Stimulated activated CD8-positive, alpha-beta memory T cell treated with anti-CD3 and anti-CD28 coated beads, Interleukin-4, amount 100 ng/mL, for 48 hours (primary cell): ENCODE measurements at regions not wholly inside any gene's neighbourhood (a gene's known extent, or its start where the extent isn't known, plus 50 kb on each side); places are given as distances from the start of the nearest gene placed in this dataset.

Experiments used
- DNase-seq: peaks from one replicate; pipeline ENCODE4 v3.0.0-alpha.2; 2020

GRCh38 chr2:21254170-21254965 lies 130.6 kb downstream of the TDRD15 start:
- DNase-seq = no peak

DNA sequence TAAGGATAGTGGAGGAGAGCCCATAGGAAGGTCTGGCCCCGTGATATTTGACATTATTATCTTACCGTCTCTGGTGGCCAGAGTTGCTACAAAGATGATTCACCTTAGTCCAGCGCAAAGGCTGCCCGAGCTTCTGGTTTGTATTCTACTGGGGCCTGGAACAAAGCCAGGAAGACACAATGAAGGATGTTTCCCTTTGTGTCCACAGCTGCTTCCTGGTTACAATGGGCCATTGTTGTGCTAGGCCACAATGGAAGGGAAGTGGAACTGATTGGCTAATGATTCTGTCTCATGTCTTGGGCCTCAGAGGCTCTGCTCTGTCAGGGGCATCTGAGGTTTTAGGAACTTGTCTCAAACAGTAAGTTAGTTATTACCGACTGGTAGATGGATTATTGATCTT lies 132.2 kb downstream of the TDRD15 start:
- no peak for DNase-seq

- no peak for DNase-seq
These were observed 133.9 kb downstream of the TDRD15 start for GRCh38 chr2:21257621-21258020.

GRCh38 chr2:21258082-21258481 lies 134.3 kb downstream of the TDRD15 start:
- no peak for DNase-seq

DNA sequence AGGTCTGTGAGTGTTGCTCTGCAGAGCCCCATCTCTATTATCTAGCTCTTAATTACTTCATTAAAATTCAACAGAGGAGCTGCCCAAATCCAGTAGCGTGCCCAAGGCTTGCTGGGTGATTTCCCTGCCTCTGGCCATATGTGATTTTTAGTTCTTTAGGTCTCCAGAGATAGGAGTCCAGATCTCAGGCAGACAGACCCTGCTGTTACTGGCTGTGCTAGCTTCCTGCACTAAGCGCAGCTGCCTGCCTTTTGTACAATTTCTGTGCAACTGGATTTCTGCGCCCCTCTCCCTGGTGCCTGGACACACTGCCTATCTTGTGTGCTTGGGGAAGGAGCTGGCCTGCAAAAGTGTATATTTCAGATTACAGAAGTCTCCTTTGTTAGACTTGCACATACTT lies 136.5 kb downstream of the TDRD15 start:
- DNase-seq = no peak

DNA sequence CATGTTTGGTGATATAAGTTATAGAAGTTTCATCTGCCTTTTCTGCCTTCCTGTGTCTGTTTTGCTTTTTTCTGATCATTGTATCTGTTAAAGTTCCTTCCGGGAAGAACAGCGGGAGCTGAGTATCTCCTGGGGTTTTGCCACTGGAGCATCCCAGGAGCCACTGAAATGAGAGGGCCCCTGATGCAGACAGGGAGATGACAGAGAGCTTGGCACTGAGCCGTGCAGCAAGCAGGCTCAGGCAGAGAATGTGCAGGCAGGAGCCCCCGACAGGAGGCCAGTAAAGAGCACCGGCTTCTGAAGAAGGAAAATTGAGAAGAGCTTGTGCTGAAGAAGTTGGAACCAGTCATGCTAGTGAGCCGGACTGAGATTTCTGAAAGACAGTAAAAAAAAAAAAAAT lies 137.8 kb downstream of the TDRD15 start:
- DNase-seq = no peak

- no peak for DNase-seq
These were observed 138.7 kb downstream of the TDRD15 start for GRCh38 chr2:21262426-21262940.

GRCh38 chr2:21263622-21264021 lies 139.9 kb downstream of the TDRD15 start:
- DNase-seq = no peak

GRCh38 chr2:21265752-21266151 lies 142.0 kb downstream of the TDRD15 start:
- DNase-seq = no peak

DNA sequence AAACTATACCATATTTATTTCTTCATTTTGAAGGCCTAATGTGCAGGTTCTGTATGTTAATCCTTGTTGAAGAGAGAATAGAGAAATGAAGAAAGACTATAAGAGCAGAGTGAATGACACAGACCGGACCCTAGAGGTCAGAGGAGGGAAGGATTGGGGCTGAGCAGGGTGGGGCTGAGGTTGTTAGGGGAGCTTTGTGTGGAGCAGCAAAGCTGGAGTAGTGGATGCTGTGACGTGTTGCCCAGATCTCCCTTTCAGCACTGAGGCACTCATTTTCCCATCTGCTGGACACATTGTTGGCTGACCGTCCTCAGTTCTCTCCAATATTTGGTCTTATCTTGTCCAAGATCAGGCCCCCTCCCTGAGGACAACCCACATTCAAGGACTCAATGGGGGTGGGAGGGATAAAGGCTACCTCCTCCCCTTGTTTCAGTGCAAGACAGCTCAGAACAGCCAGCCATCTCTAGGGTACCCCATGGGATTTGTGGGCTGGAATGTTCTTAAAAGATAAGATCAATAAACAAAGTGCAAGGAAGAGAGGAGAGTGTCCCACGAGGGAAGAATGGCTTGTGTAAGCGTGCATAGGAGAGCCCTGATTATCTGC lies 143.6 kb downstream of the TDRD15 start:
- no peak for DNase-seq

DNA sequence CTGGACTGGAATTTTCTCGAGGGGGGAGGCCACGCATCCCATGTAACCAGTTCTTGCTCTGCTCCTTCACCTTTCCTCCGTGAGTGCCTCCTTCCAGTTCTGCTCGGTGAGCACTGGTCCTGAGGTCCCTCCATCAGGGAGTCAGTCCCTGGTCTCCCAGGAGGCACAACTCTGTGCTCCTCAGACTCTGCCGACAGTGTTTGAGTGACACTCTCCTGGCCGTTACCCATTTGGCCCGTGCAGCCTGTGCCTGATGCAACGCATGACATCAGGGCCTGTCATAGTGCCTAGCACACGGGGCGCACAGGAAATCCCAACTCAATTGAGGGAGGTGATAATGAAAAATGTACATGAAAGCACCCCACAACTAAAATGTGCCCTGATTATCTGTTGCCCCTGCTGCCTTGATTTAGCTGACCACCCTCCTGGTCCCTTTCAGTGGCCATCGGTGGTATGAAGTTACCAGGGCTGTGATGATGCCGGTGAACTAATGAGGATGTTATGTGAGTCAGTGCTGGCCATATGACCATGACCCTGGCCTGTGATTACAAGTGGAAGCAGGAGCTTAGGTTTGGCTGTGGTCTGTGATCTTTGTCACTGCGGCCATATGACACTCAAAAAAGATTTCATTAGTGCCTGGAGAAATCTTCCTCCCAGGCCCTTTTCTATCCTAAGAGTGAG lies 144.6 kb downstream of the TDRD15 start:
- DNase-seq = no peak

DNA sequence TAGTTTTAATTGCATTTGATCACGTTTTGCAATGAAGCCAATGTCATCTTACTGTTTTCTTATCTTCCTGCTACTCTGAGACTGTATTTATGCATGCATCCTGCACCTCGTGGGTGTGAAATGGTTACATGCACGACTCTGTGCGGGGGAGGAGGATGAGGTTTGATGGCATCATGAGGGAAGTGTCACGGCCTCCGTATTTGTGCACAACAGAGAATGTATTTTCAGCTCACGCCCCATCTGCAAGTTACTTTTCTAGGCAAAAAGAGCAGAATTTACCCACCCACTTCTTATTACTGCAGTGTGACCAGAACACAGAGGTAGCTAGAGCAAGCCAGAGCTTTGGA lies 145.1 kb downstream of the TDRD15 start:
- no peak for DNase-seq

DNA sequence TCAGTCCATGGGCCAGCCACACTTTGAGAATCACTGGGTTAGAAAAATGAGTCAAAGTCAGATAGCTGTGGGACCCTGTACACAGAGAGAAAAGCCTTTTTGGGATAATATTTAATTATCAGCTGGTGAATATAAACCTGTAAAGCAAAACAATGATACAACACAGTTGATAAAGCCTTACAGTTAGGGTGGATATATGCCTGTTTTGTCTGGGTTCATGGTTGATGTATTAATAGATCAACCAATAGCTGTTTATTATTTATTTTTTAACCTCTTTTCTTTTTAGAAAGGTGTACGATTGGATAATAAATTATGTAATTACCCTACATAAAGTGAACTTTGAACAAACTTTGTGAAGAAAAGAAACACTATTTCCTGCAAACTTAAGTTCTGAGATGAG lies 145.6 kb downstream of the TDRD15 start:
- DNase-seq = no peak

DNA sequence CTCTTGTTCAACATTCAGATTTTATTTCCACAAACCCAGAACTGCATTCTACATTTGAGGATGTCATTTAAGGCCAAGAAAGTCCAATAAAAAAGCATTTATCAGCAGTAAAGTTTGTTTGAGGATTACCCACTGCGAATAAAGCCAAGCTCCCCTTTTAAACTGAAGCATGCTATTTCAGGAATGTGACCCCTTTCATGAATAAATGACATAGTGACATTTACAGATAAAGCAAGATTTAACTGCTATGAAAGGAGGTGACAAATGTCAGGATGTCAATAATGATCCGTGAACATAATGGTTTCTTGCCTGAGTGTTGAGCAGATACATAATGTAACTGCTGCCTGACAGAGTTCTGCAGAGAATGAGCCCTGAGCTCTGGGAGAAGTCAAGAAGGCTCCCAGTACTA lies 146.3 kb downstream of the TDRD15 start:
- no peak for DNase-seq

GRCh38 chr2:21270708-21271122 lies 146.9 kb downstream of the TDRD15 start:
- no peak for DNase-seq

DNA sequence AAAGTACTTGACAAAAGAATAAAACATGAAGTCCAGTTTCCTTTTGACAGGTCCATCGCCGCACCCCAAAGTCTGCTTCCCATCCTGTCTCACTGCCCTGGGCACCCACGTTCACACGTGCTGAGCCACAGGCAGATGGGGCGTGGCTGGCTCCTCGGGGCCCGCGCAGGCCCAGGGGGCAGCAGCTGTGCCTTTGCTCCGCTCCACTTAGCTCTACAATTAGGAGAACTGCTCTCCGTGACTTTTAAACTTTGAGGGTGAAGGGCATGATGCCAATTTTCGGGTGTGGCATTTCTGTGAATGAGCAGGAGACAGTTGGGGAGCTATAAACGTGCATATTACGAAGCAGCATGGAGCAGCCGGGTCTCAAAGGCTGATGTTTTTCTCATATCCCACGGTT lies 152.4 kb downstream of the TDRD15 start:
- DNase-seq = no peak

DNA sequence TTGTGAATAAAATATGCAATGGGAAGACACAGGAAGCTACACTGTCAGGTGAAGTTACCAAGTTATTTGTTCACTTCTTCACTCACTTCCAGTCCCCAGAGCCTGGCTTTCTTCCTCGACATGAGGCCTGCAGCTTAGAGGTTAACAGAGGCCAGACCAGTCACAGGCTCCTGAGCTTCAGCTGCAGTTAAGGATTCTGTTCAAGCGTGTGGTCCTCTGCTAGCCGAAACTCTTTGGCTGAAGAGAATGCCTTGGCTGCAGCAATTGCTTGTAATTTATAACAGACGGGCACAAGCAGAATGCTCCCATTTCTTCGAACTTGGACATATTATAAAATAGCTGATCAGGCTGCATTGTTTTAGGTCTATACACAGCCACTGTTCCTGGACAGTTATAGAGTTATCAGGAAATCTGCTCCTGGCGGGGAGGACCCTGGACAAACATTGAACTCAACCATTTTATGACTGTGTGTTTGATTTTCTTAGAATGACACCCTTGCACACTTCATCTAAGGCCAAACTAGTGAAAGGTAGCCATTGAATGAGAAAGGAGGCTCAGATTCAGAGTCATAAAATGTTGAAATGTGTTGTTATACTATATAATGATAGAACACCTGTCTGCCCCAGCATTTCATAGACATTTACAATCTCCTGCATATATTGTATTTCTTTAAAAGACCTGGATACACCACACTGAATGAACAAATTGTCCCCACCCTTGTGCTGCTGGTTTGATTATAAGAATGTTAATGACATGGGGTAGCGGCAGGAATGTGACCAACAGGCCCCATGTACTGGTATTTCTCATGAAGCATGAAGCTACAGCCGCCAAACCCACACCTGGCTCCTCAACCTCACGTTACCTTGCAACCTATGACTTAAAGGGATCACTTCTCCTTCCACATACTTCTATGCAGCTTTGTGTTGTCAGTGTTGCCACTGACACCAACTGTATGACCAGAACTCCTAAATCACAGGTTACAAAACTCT lies 153.6 kb downstream of the TDRD15 start:
- DNase-seq = no peak

GRCh38 chr2:21279525-21279924 lies 155.8 kb downstream of the TDRD15 start:
- DNase-seq = no peak

DNA sequence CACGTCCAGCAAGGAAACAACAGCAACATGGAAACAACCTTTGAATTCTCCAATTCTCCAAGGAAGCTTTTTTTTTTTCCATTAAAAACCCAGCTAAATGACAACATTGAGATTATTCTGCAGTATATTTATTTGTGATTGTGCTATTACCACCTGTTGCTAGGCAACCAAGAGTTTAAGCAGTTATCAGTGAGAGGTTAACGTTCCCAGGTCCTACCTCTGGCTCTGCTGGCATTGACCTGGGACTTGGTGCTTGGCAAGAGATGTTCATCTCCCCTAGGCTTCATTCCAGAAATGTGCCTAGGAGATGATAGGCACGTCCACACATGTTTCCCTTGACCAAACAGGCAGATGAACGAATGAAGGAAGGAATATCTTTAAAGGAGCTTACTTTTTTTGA lies 157.0 kb downstream of the TDRD15 start:
- no peak for DNase-seq

DNA sequence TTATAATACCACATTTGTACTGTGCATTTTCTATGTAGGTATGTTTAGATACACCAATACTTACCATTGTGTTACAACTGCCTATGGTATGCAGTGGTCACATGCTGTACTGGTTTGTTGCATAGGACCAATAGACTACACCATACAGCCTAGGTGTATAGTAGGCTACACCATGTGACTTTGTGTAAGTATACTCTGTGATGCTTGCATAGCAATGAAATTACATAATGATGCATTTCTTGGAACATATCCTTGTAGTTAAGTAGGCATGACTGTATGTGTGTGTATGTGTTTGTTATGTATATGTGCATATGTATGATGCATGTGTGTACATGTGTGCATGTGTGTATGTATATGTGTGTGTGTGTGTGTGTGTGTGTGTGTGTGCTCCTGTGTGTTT lies 157.6 kb downstream of the TDRD15 start:
- DNase-seq = no peak

DNA sequence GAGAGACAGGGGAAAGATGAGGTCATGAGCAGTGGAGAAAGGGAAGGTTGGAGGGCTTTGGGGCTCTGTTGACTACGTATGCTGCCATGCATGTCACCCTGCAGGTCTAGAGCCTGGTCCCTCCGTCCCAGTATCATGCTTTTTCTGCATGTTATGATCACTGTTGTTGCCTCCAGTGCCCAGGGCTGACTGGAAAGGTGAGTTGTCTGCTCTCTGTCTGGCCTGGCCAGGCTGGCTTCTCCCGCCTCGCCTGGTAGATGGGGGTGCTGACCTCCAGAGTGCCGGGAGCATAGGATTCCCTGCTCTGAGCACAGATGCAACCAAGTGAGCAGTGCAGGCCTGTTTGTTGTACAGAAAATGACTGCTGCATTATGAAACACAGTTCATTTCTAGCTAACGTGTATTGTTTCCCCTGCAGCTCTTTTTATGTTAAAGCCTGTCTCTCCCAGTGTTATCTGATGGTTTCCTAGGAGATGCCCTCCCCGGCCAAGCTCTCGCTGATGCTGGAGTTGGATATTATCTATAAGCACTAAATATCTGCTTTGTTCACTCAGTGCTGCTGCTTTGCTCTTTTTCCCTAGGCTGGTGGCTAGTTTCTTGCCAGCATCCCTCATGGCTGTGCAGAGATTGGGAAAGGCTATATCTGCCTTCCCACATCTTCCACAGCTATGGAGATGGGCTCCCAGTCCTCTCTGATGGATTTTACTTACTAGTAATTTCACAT lies 158.2 kb downstream of the TDRD15 start:
- DNase-seq = no peak

DNA sequence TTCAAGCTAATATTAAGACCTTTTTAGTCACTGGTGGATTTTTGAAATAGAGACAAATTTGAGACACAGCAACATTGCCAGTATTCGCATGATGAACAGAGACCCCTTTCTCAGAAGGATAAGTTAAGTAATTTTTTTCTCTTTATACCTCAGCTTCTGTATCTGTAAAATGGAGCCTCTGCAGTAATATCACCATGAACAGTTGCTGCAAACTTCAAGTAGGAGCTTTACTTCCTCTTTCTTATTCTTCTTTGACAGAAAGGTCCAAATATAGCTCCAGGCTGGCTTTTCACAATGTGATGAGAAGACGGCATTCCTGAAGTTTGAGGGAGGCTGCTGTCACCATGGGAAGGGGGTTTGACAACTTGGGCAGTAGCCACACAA lies 158.7 kb downstream of the TDRD15 start:
- DNase-seq = no peak
